ENCODE measurements at regions not wholly inside any gene's neighbourhood (a gene's known extent, or its start where the extent isn't known, plus 50 kb on each side); places are given as distances from the start of the nearest gene placed in this dataset.

GRCh38 chr2:172242471-172242870 lies 139.8 kb upstream of the DLX2 start:
- H3K4me3 ChIP-seq (ENCODE audit: low read depth, low read length): no peak overlapping the region
- TF ChIP-seq CTCF (IDR thresholded peaks at IDR 0.05; ENCODE audit: low read depth, low read length): no peak
- in situ Hi-C loops (cut with HindIII; ENCODE audit: low sequenced_read_pairs): no loop called here

GRCh38 chr2:172242961-172243360 lies 140.3 kb upstream of the DLX2 start:
- in situ Hi-C loops (cut with HindIII; ENCODE audit: low sequenced_read_pairs): no loop called here
- no peak overlapping the region for H3K4me3 ChIP-seq (ENCODE audit: low read depth, low read length)
- no peak for TF ChIP-seq CTCF (IDR thresholded peaks at IDR 0.05; ENCODE audit: low read depth, low read length)
- no peak for DNase-seq (ENCODE audit: low read depth, low spot score)

More at GRCh38 chr2:172242471-172242870, 139.8 kb upstream of the DLX2 start:
- DNase-seq (ENCODE audit: low read depth, low spot score): no peak

GRCh38 chr2:172244419-172245130 lies 141.9 kb upstream of the DLX2 start:
- no peak overlapping the region for H3K4me3 ChIP-seq (ENCODE audit: low read depth, low read length)
- DNase-seq (ENCODE audit: low read depth, low spot score): no peak
- in situ Hi-C loops (cut with HindIII; ENCODE audit: low sequenced_read_pairs): no loop called here
- TF ChIP-seq CTCF (IDR thresholded peaks at IDR 0.05; ENCODE audit: low read depth, low read length): no peak

GRCh38 chr2:172246649-172247048 lies 143.9 kb upstream of the DLX2 start:
- peak; percentile 79 for DNase-seq (ENCODE audit: low read depth, low spot score)
- no peak for TF ChIP-seq CTCF (IDR thresholded peaks at IDR 0.05; ENCODE audit: low read depth, low read length)
- H3K4me3 ChIP-seq (ENCODE audit: low read depth, low read length): no peak overlapping the region
- in situ Hi-C loops (cut with HindIII; ENCODE audit: low sequenced_read_pairs): no loop called here

GRCh38 chr2:172247203-172247602 lies 144.5 kb upstream of the DLX2 start:
- no peak for TF ChIP-seq CTCF (IDR thresholded peaks at IDR 0.05; ENCODE audit: low read depth, low read length)
- H3K4me3 ChIP-seq (ENCODE audit: low read depth, low read length): no peak overlapping the region
- DNase-seq (ENCODE audit: low read depth, low spot score): no peak
- in situ Hi-C loops (cut with HindIII; ENCODE audit: low sequenced_read_pairs): no loop called here

GRCh38 chr2:172248381-172248780 lies 145.7 kb upstream of the DLX2 start:
- H3K4me3 ChIP-seq (ENCODE audit: low read depth, low read length): no peak overlapping the region
- no peak for TF ChIP-seq CTCF (IDR thresholded peaks at IDR 0.05; ENCODE audit: low read depth, low read length)
- in situ Hi-C loops (cut with HindIII; ENCODE audit: low sequenced_read_pairs): no loop called here
- no peak for DNase-seq (ENCODE audit: low read depth, low spot score)
